GM19438 (cell line): ENCODE measurements at regions not wholly inside any gene's neighbourhood (a gene's known extent, or its start where the extent isn't known, plus 50 kb on each side); places are given as distances from the start of the nearest gene placed in this dataset.

Source experiments
- ATAC-seq: cut with Tn5 transposase; IDR thresholded peaks from one replicate; pipeline ENCODE4 v1.9.1; 2021; ENCODE audit warnings: low read depth; ENCODE audit not compliant: unreplicated experiment

- no peak for ATAC-seq
Observed at GRCh38 chr16:65185241-65185778, 63.4 kb upstream of the CDH11 start.

GRCh38 chr16:65181071-65181561 is 59.3 kb upstream of the CDH11 start:
- ATAC-seq: no peak

- no peak for ATAC-seq
Observed at GRCh38 chr16:65178151-65178550, 56.3 kb upstream of the CDH11 start.

GRCh38 chr16:65176603-65177002 is 54.7 kb upstream of the CDH11 start:
- ATAC-seq: no peak

GRCh38 chr16:65172356-65172755 is 50.5 kb upstream of the CDH11 start:
- ATAC-seq: no peak
